ENCODE measurements at regions not wholly inside any gene's neighbourhood (a gene's known extent, or its start where the extent isn't known, plus 50 kb on each side); places are given as distances from the start of the nearest gene placed in this dataset.

- TF ChIP-seq, protein P1, sequence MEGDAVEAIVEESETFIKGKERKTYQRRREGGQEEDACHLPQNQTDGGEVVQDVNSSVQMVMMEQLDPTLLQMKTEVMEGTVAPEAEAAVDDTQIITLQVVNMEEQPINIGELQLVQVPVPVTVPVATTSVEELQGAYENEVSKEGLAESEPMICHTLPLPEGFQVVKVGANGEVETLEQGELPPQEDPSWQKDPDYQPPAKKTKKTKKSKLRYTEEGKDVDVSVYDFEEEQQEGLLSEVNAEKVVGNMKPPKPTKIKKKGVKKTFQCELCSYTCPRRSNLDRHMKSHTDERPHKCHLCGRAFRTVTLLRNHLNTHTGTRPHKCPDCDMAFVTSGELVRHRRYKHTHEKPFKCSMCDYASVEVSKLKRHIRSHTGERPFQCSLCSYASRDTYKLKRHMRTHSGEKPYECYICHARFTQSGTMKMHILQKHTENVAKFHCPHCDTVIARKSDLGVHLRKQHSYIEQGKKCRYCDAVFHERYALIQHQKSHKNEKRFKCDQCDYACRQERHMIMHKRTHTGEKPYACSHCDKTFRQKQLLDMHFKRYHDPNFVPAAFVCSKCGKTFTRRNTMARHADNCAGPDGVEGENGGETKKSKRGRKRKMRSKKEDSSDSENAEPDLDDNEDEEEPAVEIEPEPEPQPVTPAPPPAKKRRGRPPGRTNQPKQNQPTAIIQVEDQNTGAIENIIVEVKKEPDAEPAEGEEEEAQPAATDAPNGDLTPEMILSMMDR (IDR thresholded peaks at IDR 0.05) = no peak
- no peak for TF ChIP-seq POLR2A (IDR thresholded peaks at IDR 0.05)
- TF ChIP-seq POLR2AphosphoS5 (IDR thresholded peaks at IDR 0.05) = no peak
These were observed 460.7 kb downstream of the MTX2 start for GRCh38 chr2:176729706-176730569.

Data from stomach (tissue), 4 donors.